Neural cell (in vitro differentiated cells): ENCODE measurements at regions not wholly inside any gene's neighbourhood (a gene's known extent, or its start where the extent isn't known, plus 50 kb on each side); places are given as distances from the start of the nearest gene placed in this dataset.

Experiments used
- H2AFZ ChIP-seq: fragments of 200-600, 300-800 bp; sonication (generic), shearing (Covaris generic); 2 replicates; pipeline ENCODE4 v1.6.0; 2014; ENCODE audit warnings: low read depth, mild to moderate bottlenecking, antibody characterized with exemption, low read length, moderate library complexity
- H3F3A ChIP-seq: fragments of 200-600 bp; shearing (Covaris generic); 2 replicates; pipeline ENCODE4 v1.6.1; 2016; ENCODE audit warnings: mild to moderate bottlenecking, moderate library complexity, mixed read lengths, antibody characterized with exemption, low read length; ENCODE audit not compliant: insufficient read depth, poor library complexity, severe bottlenecking
- H3K27ac ChIP-seq: fragments of 200-600, 300-800 bp; sonication (generic), shearing (Covaris generic); 2 replicates; pipeline ENCODE4 v1.5.1; 2014; ENCODE audit warnings: mild to moderate bottlenecking, low read length, moderate library complexity
- H3K27me3 ChIP-seq: fragments of 300-800, 200-600 bp; sonication (generic), shearing (Covaris generic); 2 replicates; pipeline ENCODE4 v1.6.0; 2014; ENCODE audit warnings: mild to moderate bottlenecking, low read depth, low read length, moderate library complexity; ENCODE audit not compliant: insufficient read depth
- H3K36me3 ChIP-seq: fragments of 300-800, 200-600 bp; sonication (generic), shearing (Covaris generic); 2 replicates; pipeline ENCODE4 v1.5.1; 2014; ENCODE audit warnings: mild to moderate bottlenecking, antibody characterized with exemption, low read length, moderate library complexity; ENCODE audit not compliant: insufficient read depth
- H3K4me2 ChIP-seq: fragments of 300-800, 200-600 bp; sonication (generic), shearing (Covaris generic); 2 replicates; pipeline ENCODE4 v1.6.0; 2014; ENCODE audit warnings: mild to moderate bottlenecking, low read length
- H3K4me3 ChIP-seq: fragments of 300-800, 200-600 bp; sonication (generic), shearing (Covaris generic); 2 replicates; pipeline ENCODE4 v1.5.1; 2014; ENCODE audit warnings: mild to moderate bottlenecking, low read length, moderate library complexity
- H3K79me2 ChIP-seq: fragments of 200-600 bp; shearing (Covaris generic); replicated peaks from 2 replicates; pipeline ENCODE4 v1.6.0; 2014; ENCODE audit warnings: mild to moderate bottlenecking, low read length, moderate library complexity; ENCODE audit not compliant: insufficient read depth
- H3K9ac ChIP-seq: fragments of 300-800, 200-600 bp; sonication (generic), shearing (Covaris generic); 2 replicates; pipeline ENCODE4 v1.6.1; 2016; ENCODE audit warnings: mild to moderate bottlenecking, low read length, mixed read lengths
- H3K9me2 ChIP-seq: fragments of 200-600 bp; shearing (Covaris generic); 2 replicates; pipeline ENCODE4 v1.6.1; 2016; ENCODE audit warnings: mild to moderate bottlenecking, low read length, mixed read lengths; ENCODE audit not compliant: insufficient read depth
- H3K9me3 ChIP-seq: fragments of 200-600, 300-800 bp; sonication (generic), shearing (Covaris generic); 2 replicates; pipeline ENCODE4 v1.6.1; 2016; ENCODE audit warnings: mild to moderate bottlenecking, mixed run types, low read length, moderate library complexity, mixed read lengths
- H4K20me1 ChIP-seq: fragments of 200-600 bp; shearing (Covaris generic); 2 replicates; pipeline ENCODE4 v1.6.1; 2016; ENCODE audit warnings: mild to moderate bottlenecking, mixed run types; ENCODE audit not compliant: insufficient read depth
- EP300 ChIP-seq: fragments of 450-650 bp; conservative IDR thresholded peaks from 2 replicates; pipeline ENCODE4 v1.6.1; 2014; ENCODE audit warnings: antibody characterized with exemption, mild to moderate bottlenecking, moderate library complexity; ENCODE audit not compliant: poor library complexity, severe bottlenecking
- EZH2 ChIP-seq: fragments of 200-600, 300-800 bp; shearing (Covaris generic), sonication (generic); IDR thresholded peaks from 2 replicates; pipeline ENCODE4 v1.6.1; 2014; ENCODE audit warnings: antibody characterized with exemption, low read length, borderline replicate concordance, mild to moderate bottlenecking; ENCODE audit not compliant: insufficient read depth, poor library complexity, severe bottlenecking
- MXI1 ChIP-seq: fragments of 450-650 bp; conservative IDR thresholded peaks from 2 replicates; pipeline ENCODE4 v1.6.1; 2014; ENCODE audit warnings: antibody characterized with exemption, mild to moderate bottlenecking; ENCODE audit not compliant: poor library complexity, severe bottlenecking
- POLR2AphosphoS5 ChIP-seq: IDR thresholded peaks from 2 replicates; pipeline ENCODE4 v1.6.1; 2012
- RAD21 ChIP-seq: fragments of 450-650 bp; conservative IDR thresholded peaks from 2 replicates; pipeline ENCODE4 v1.6.1; 2014; ENCODE audit warnings: antibody characterized with exemption, mild to moderate bottlenecking, moderate library complexity
- SMC3 ChIP-seq: fragments of 450-650 bp; conservative IDR thresholded peaks from 2 replicates; pipeline ENCODE4 v1.6.1; 2014; ENCODE audit warnings: antibody characterized with exemption, mild to moderate bottlenecking, moderate library complexity; ENCODE audit not compliant: poor library complexity
- TAF1 ChIP-seq: IDR thresholded peaks from 2 replicates; pipeline ENCODE4 v1.6.1; 2012; ENCODE audit warnings: low read depth
- TF ChIP-seq, protein P1 (sequence below): fragments of 450-650 bp; IDR thresholded peaks from 2 replicates; pipeline ENCODE4 v1.5.1; 2014; ENCODE audit warnings: antibody characterized with exemption, mild to moderate bottlenecking, moderate library complexity; ENCODE audit not compliant: poor library complexity, severe bottlenecking
- TF ChIP-seq, protein P2 (sequence below): IDR thresholded peaks from 2 replicates; pipeline ENCODE4 v1.6.1; 2012; ENCODE audit warnings: borderline replicate concordance

DNA sequence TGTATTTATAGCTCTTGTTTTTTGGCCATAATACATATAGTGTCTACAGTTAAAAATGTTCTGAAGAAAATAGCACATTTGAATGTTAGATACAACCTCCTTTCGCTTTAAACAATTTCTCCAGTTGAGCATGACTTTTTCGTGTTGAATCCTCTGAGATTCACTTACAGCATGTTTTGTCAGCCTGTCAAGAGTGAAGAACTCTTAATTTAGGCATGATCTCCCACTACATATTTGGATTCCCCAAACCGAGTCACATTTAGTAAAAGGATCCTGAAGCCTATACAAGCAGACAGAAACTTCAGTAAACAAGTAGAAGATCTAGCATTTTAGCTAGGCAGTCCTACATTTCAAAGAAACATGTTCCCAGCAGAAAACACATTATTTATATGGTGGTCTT is 796.6 kb downstream of the MCTP2 start:
- TF ChIP-seq SMC3 (no peak), POLR2AphosphoS5 (no peak), TAF1 (no peak), EP300 (no peak), RAD21 (no peak), MXI1 (no peak), EZH2 (no peak)
- TF ChIP-seq, protein P1, sequence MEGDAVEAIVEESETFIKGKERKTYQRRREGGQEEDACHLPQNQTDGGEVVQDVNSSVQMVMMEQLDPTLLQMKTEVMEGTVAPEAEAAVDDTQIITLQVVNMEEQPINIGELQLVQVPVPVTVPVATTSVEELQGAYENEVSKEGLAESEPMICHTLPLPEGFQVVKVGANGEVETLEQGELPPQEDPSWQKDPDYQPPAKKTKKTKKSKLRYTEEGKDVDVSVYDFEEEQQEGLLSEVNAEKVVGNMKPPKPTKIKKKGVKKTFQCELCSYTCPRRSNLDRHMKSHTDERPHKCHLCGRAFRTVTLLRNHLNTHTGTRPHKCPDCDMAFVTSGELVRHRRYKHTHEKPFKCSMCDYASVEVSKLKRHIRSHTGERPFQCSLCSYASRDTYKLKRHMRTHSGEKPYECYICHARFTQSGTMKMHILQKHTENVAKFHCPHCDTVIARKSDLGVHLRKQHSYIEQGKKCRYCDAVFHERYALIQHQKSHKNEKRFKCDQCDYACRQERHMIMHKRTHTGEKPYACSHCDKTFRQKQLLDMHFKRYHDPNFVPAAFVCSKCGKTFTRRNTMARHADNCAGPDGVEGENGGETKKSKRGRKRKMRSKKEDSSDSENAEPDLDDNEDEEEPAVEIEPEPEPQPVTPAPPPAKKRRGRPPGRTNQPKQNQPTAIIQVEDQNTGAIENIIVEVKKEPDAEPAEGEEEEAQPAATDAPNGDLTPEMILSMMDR: no peak
- TF ChIP-seq, protein P2, sequence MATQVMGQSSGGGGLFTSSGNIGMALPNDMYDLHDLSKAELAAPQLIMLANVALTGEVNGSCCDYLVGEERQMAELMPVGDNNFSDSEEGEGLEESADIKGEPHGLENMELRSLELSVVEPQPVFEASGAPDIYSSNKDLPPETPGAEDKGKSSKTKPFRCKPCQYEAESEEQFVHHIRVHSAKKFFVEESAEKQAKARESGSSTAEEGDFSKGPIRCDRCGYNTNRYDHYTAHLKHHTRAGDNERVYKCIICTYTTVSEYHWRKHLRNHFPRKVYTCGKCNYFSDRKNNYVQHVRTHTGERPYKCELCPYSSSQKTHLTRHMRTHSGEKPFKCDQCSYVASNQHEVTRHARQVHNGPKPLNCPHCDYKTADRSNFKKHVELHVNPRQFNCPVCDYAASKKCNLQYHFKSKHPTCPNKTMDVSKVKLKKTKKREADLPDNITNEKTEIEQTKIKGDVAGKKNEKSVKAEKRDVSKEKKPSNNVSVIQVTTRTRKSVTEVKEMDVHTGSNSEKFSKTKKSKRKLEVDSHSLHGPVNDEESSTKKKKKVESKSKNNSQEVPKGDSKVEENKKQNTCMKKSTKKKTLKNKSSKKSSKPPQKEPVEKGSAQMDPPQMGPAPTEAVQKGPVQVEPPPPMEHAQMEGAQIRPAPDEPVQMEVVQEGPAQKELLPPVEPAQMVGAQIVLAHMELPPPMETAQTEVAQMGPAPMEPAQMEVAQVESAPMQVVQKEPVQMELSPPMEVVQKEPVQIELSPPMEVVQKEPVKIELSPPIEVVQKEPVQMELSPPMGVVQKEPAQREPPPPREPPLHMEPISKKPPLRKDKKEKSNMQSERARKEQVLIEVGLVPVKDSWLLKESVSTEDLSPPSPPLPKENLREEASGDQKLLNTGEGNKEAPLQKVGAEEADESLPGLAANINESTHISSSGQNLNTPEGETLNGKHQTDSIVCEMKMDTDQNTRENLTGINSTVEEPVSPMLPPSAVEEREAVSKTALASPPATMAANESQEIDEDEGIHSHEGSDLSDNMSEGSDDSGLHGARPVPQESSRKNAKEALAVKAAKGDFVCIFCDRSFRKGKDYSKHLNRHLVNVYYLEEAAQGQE: no peak
- Histone ChIP-seq H2AFZ (no peak overlapping the region), H3K9me3 (no peaks in the 10 kb centered on the region)

DNA sequence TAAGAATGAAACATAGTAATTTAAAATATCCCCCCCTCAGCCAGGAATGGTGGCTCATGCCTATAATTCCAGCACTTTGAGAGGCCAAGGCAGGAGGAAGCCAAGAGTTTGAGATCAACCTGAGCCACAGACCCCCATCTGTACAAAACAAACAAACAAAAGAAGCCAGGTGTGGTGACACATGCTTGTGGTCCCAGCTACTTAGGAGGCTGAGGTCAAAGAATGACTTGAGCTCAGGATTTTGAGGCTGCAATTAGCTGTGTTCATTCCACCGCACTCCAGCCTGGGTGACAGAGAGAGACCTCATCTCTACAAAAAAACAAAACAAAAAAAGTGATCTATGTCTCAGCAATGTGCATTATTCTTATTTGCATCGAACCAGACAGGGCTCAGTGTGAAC is 800.8 kb downstream of the MCTP2 start:
- H3K9me3 ChIP-seq: no peaks in the 10 kb centered on the region
- H3K27me3 ChIP-seq: no peaks in the 10 kb centered on the region
- H2AFZ ChIP-seq: no peak overlapping the region
- TF ChIP-seq TAF1 (no peak), RAD21 (no peak), POLR2AphosphoS5 (no peak), EP300 (no peak)
- TF ChIP-seq, protein P1: no peak
- TF ChIP-seq, protein P2: no peak
- H3K4me3 ChIP-seq: no peak overlapping the region
- H3K36me3 ChIP-seq: no peaks in the 10 kb centered on the region
- no peak overlapping the region for H3K9ac ChIP-seq
- no peaks in the 10 kb centered on the region for H4K20me1 ChIP-seq
- H3K27ac ChIP-seq: no peak overlapping the region
- no peaks in the 10 kb centered on the region for H3K9me2 ChIP-seq
- H3F3A ChIP-seq: no peaks in the 10 kb centered on the region
- H3K79me2 ChIP-seq: no peaks in the 10 kb centered on the region
- no peak overlapping the region for H3K4me2 ChIP-seq

More for the DNA sequence above, 796.6 kb downstream of the MCTP2 start:
- Histone ChIP-seq H3F3A (no peaks in the 10 kb centered on the region), H3K36me3 (no peaks in the 10 kb centered on the region), H3K9me2 (no peaks in the 10 kb centered on the region), H4K20me1 (no peaks in the 10 kb centered on the region), H3K79me2 (no peaks in the 10 kb centered on the region), H3K27ac (no peak overlapping the region), H3K4me3 (no peak overlapping the region), H3K27me3 (no peaks in the 10 kb centered on the region), H3K9ac (no peak overlapping the region), H3K4me2 (no peak overlapping the region)
